Keratinocyte (primary cell): ENCODE measurements at regions not wholly inside any gene's neighbourhood (a gene's known extent, or its start where the extent isn't known, plus 50 kb on each side); places are given as distances from the start of the nearest gene placed in this dataset.

Experiments used
- DNase-seq: peaks from one replicate; pipeline ENCODE4 v3.0.0-alpha.2; 2011; ENCODE audit warnings: low read depth, missing footprints, low spot score
- FAIRE-seq: peaks from 2 replicates; lab custom pipeline; 2011; peaks lifted over from hg19 to GRCh38; lab: Jason Lieb, UNC
- H2AFZ ChIP-seq: 2 replicates; pipeline ENCODE4 v1.6.0; 2012; ENCODE audit warnings: low read length, control low read depth, inconsistent platforms; ENCODE audit not compliant: control insufficient read depth
- H3K27ac ChIP-seq: 2 replicates; pipeline ENCODE4 v1.5.1; 2011; ENCODE audit warnings: low read length; ENCODE audit not compliant: control insufficient read depth, insufficient read depth
- H3K27me3 ChIP-seq: 3 replicates; pipeline ENCODE4 v1.6.0; 2011; ENCODE audit warnings: low read length; ENCODE audit not compliant: control insufficient read depth, insufficient read depth; ENCODE audit errors: extremely low read depth
- H3K36me3 ChIP-seq, 2 experiments: 2 replicates in 1 of 2; 3 replicates in 1 of 2; pipeline ENCODE4 v1.5.1; 2011; ENCODE audit warnings: low read length in 2 of 2, mild to moderate bottlenecking in 1 of 2; ENCODE audit not compliant: control insufficient read depth in 2 of 2, insufficient read depth in 2 of 2; ENCODE audit errors: extremely low read depth in 1 of 2
- H3K4me1 ChIP-seq: 3 replicates; pipeline ENCODE4 v1.5.1; 2011; ENCODE audit warnings: low read length; ENCODE audit not compliant: control insufficient read depth, insufficient read depth; ENCODE audit errors: extremely low read depth
- H3K4me2 ChIP-seq: 3 replicates; pipeline ENCODE4 v1.6.0; 2011; ENCODE audit warnings: low read depth, low read length; ENCODE audit not compliant: control insufficient read depth, insufficient read depth; ENCODE audit errors: extremely low read depth
- H3K4me3 ChIP-seq, 3 experiments: fragments of 200-600 bp in 1 of 3; sonication (generic) in 1 of 3; 2 replicates in 2 of 3; 3 replicates in 1 of 3; pipeline ENCODE4 v1.5.1; 2011 to 2016; ENCODE audit warnings: low read length in 3 of 3, mild to moderate bottlenecking in 3 of 3, control low read depth in 2 of 3, inconsistent platforms in 1 of 3, low read depth in 1 of 3, mixed read lengths in 1 of 3, mixed run types in 1 of 3, moderate library complexity in 1 of 3; ENCODE audit not compliant: control insufficient read depth in 2 of 3, insufficient read depth in 2 of 3; ENCODE audit errors: extremely low read depth in 1 of 3
- H3K79me2 ChIP-seq: 2 replicates; pipeline ENCODE4 v1.6.0; 2012; ENCODE audit warnings: low read length; ENCODE audit not compliant: control insufficient read depth, insufficient read depth
- H3K9ac ChIP-seq: 3 replicates; pipeline ENCODE4 v1.6.0; 2011; ENCODE audit warnings: low read length; ENCODE audit not compliant: control insufficient read depth, insufficient read depth; ENCODE audit errors: extremely low read depth
- H3K9me1 ChIP-seq: 3 replicates; pipeline ENCODE4 v1.6.0; 2011; ENCODE audit warnings: low read length; ENCODE audit not compliant: control insufficient read depth, insufficient read depth; ENCODE audit errors: extremely low read depth
- H3K9me3 ChIP-seq: 2 replicates; pipeline ENCODE4 v1.5.1; 2012; ENCODE audit warnings: low read depth, low read length; ENCODE audit not compliant: control insufficient read depth
- H4K20me1 ChIP-seq: 3 replicates; pipeline ENCODE4 v1.6.0; 2011; ENCODE audit warnings: low read length; ENCODE audit not compliant: control insufficient read depth, insufficient read depth; ENCODE audit errors: extremely low read depth
- CTCF ChIP-seq, 3 experiments: IDR thresholded peaks in 1 of 3; conservative IDR thresholded peaks in 1 of 3; optimal IDR thresholded peaks in 1 of 3; 2 replicates in 2 of 3; 3 replicates in 1 of 3; pipeline versions ENCODE3 to v1.5.1; 2011; ENCODE audit warnings: low read length in 3 of 3, mild to moderate bottlenecking in 3 of 3, moderate library complexity in 2 of 3, control low read depth in 1 of 3, inconsistent platforms in 1 of 3; ENCODE audit not compliant: insufficient read depth in 2 of 3; ENCODE audit errors: extremely low read depth in 1 of 3
- EZH2 ChIP-seq: IDR thresholded peaks from one replicate; pipeline ENCODE4 v1.6.1; 2012; ENCODE audit warnings: inconsistent platforms, mild to moderate bottlenecking, low read length, moderate library complexity
- dilution Hi-C: fragments of 300-500 bp; cut with MboI; formaldehyde crosslinking; loops from one replicate; pipeline ENCODE4 v1.7.0; 2020; ENCODE audit warnings: low sequenced_read_pairs; ENCODE audit not compliant: extremely low pct_ligation_motif_present

- no peak overlapping the region for H3K4me2 ChIP-seq
- H3K9me3 ChIP-seq = peaks cover 12% of the 10 kb centered on the region
- no peaks in the 10 kb centered on the region for H4K20me1 ChIP-seq
- DNase-seq (no peak), FAIRE-seq (no peak)
- H3K27me3 ChIP-seq = no peaks in the 10 kb centered on the region
- no peak overlapping the region for H2AFZ ChIP-seq
- H3K9me1 ChIP-seq = no peaks in the 10 kb centered on the region
- TF ChIP-seq EZH2 = no peak
- no peak for TF ChIP-seq CTCF (optimal IDR thresholded peaks at IDR 0.05 in 1 of 3, IDR thresholded peaks at IDR 0.05 in 1 of 3, conservative IDR thresholded peaks at IDR 0.05 in 1 of 3; ENCODE audit: extremely low read depth in 1 of 3, insufficient read depth in 2 of 3, low read length in 3 of 3)
- no peaks in the 10 kb centered on the region for H3K4me1 ChIP-seq
- H3K27ac ChIP-seq = no peak overlapping the region
- H3K9ac ChIP-seq = no peak overlapping the region
- H3K79me2 ChIP-seq = no peaks in the 10 kb centered on the region
- H3K4me3 ChIP-seq = no peak overlapping the region
- dilution Hi-C loops = no loop called here
- no peaks in the 10 kb centered on the region for H3K36me3 ChIP-seq
Observed at GRCh38 chr22:49100316-49100715, 727.4 kb downstream of the BRD1 start.

GRCh38 chr22:49099496-49100124, 728.1 kb downstream of the BRD1 start:
- Histone ChIP-seq H4K20me1 (no peaks in the 10 kb centered on the region), H3K9me1 (no peaks in the 10 kb centered on the region), H3K4me1 (no peaks in the 10 kb centered on the region), H3K9ac (no peak overlapping the region), H3K27me3 (no peaks in the 10 kb centered on the region), H2AFZ (no peak overlapping the region), H3K79me2 (no peaks in the 10 kb centered on the region), H3K4me2 (no peak overlapping the region), H3K9me3 (peaks cover 15% of the 10 kb centered on the region), H3K4me3 (no peak overlapping the region), H3K27ac (no peak overlapping the region), H3K36me3 (no peaks in the 10 kb centered on the region)
- TF ChIP-seq EZH2 (no peak), CTCF (optimal IDR thresholded peaks at IDR 0.05 in 1 of 3, IDR thresholded peaks at IDR 0.05 in 1 of 3, conservative IDR thresholded peaks at IDR 0.05 in 1 of 3; ENCODE audit: extremely low read depth in 1 of 3, insufficient read depth in 2 of 3, low read length in 3 of 3) (no peak)
- dilution Hi-C loops = no loop called here
- no peak for FAIRE-seq
- no peak for DNase-seq
